ENCODE measurements at regions not wholly inside any gene's neighbourhood (a gene's known extent, or its start where the extent isn't known, plus 50 kb on each side); places are given as distances from the start of the nearest gene placed in this dataset.
"Not testable (repeated sequence)": the region's sequence is repeated elsewhere in the genome, so short reads cannot be mapped to it uniquely, and the experiment has no call there.

GRCh38 chr3:139136469-139137202 is 91.9 kb upstream of the PRR23C start:
- no peak for DNase-seq

GRCh38 chr3:139140553-139140952 is 95.9 kb upstream of the PRR23C start:
- DNase-seq: no peak

GRCh38 chr3:139145980-139146379 is 101.3 kb upstream of the PRR23C start:
- not testable (repeated sequence) for DNase-seq

- no peak for DNase-seq
These were observed 106.8 kb upstream of the PRR23C start for GRCh38 chr3:139151530-139151929.

DNA sequence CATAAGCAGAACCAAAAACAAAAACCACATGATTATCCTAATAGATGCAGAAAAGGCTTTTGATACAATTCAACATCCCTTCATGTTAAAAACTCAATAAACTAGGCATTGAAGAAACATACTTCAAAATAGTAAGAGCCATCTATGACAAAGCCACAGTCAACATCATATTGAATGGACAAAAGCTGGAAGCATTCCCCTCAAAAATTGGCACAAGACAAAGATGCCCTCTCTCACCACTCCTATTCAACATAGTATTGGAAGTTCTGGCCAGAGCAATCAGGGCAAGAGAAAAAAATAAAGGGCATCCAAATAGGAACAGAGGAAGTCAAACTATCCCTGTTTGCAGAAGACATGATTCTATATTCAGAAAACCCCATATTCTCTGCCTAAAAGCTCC is 108.7 kb upstream of the PRR23C start:
- not testable (repeated sequence) for DNase-seq

GRCh38 chr3:139157161-139157932 is 112.7 kb upstream of the PRR23C start:
- no peak for DNase-seq

- DNase-seq: no peak
These were observed 114.7 kb upstream of the PRR23C start for GRCh38 chr3:139159356-139159755.

DNA sequence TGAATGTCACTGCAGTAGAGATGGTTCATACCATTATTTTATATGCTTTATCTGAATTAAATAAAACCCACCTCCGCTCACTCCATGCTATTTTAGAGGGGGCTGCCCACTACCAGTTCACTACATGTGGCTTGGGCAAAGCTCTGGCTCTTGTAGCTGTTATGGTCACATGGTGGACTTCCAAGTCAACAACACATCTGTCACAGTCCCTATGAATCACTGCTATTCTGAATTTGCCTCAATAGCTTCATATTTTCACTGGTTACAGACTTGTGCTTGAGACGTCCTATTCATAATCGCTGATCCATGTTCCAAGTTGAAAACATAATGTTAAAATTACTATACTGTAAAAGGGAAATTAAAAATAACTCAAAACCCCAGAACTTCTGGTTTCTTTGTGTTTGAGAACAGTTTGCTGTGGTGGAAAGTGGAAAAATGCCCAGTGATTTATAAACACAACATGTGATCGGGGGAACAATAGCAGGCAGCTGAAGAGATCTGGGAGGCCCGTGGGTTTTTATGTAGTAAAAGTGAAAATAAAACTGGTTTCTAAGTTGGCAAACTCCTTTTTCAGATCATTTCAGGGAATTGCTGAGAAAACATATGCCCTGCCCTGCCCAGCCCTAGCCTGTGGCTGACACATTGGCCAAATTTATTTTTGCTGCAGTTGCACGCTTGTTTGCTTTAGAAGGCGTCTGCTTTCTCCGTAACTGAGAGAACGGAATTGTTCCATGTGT is 128.8 kb upstream of the PRR23C start:
- peak; percentile 4 for DNase-seq

DNA sequence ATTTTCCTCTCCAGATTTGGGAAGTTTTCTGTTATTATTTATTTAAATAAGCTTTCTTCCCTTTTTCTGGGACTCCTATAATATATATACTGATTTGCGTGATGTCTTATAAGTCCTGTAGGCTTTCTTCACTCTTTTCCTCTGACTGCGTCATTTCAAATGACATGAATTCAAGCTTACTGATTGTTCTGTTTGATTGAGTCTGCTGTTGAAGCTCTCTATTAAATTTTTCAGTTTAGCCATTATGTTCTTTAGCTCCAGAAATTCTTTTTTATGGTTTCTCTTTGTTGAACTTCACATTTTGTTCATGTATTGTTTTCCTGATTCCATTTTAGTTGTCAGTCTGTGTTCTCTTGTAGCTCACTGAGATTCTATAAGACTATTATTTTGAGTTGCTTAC is 135.8 kb upstream of the PRR23C start:
- DNase-seq: no peak

GRCh38 chr3:139182143-139182542 is 137.5 kb upstream of the PRR23C start:
- no peak for DNase-seq

- DNase-seq: no peak
These were observed 137.9 kb upstream of the PRR23C start for GRCh38 chr3:139182598-139182997.

DNA sequence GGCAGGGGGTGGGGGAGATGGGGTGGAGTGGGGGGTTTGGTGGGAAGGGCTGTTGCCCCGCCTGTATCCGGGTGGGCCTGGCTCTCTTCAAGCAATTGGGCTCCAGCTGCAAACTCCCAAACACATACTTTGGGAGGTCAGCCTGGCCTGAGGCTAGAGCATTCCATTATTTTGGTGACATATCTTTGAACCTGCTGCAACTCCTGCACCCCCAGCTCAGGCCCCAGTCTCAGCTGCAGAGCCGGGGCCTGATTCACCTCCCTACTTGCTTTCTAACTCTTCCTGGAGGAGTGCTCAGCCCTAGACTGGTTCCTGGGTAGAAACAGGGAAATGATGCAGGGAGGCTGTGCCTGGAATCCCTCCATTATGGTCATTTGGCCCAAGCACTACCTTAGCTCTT is 140.8 kb upstream of the PRR23C start:
- DNase-seq: no peak

DNA sequence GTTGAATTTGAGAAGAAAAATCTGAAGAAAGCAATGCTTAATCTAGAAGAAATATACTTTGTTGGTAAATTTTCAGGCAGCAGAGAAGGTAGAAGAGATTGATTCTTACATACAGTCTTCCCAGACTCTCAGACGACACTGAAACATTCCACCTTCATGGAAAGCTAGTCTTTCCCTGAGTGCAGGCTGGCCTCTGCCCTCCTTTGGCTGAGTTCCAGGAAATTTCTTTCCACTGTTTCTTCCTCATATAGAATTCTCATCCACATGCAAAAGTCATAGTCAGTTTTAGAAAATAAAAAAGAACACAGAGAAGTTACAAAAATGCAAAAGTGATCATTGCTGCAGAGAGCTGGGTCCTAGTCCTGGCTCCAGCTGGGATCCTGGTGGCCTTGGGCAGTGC is 142.5 kb upstream of the PRR23C start:
- no peak for DNase-seq

GRCh38 chr3:139187648-139188047 is 143.0 kb upstream of the PRR23C start:
- DNase-seq: no peak

DNA sequence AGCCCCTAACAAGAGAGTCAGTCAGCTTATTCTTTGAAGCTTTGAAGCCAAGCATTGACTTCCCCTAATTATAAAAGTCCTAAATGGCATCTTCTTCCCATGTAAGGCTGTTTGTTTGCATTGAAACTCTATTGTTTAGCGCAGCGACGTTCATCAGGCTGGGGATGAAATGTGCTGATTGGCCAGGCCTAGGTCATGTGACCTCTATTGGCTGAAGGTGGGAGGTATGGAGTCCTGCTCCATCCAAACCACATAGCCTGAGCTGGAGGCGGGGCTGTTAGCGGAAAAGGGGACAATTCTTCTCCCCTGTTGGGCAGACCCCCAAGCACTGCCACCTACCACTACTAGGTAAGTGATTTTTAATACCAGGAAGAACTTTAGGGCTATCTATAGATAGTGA is 145.3 kb upstream of the PRR23C start:
- DNase-seq: no peak

DNA sequence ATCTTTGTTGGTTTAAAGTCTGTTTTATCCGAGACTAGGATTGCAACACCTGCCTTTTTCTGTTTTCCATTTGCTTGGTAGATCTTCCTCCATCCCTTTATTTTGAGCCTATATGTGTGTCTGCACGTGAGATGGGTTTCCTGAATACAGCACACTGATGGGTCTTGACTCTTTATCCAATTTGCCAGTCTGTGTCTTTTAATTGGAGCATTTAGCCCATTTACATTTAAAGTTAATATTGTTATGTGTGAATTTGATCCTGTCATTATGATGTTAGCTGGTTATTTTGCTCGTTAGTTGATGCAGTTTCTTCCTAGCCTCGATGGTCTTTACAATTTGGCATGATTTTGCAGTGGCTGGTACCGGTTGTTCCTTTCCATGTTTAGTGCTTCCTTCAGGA is 149.4 kb upstream of the MRPS22 start:
- DNase-seq: not testable (repeated sequence)

GRCh38 chr3:139196146-139196545 is 147.7 kb upstream of the MRPS22 start:
- not testable (repeated sequence) for DNase-seq

GRCh38 chr3:139197251-139197650 is 146.6 kb upstream of the MRPS22 start:
- no peak for DNase-seq

GRCh38 chr3:139198186-139198585 is 145.6 kb upstream of the MRPS22 start:
- no peak for DNase-seq

GRCh38 chr3:139198929-139199328 is 144.9 kb upstream of the MRPS22 start:
- DNase-seq: no peak

GRCh38 chr3:139199421-139200010 is 144.3 kb upstream of the MRPS22 start:
- no peak for DNase-seq

DNA sequence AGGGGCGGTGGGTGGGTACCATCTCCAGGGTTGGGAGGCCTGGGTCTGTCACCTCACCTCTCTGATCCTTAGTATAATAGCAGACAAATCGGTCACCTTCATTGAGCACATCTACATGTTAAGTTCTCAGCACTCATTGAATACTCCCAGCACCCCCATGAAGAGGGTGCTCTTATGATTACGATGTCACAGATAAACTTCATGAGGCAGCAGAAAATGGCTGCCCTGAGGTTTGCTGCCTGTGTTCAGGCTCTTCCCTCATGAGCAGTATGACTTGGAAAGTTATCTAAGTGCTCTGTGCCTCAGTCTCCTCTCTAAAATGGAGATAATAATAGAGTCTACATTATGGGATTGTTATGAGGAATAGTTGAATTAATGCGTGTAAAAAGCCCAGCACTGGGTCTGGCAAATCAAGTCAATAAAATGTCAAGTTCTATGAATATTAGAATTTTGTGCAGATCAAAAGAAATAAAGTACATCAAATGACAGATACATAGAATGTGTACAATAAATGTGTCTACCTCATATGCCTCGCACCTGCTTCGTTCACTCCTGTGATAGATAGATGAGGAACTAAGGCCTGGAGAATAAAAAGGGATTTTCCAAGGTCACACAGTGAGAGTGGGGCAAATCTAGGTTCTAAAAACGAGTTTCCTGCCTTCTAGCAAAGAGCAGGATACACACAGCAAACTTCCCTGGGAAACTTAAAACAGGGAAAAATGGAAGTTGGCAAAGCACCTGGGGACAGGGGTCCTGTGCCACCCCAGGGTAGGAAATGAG is 142.2 kb upstream of the MRPS22 start:
- DNase-seq: no peak

Measured in fibroblast of skin of abdomen (primary cell).